T-cell (primary cell): ENCODE measurements at regions not wholly inside any gene's neighbourhood (a gene's known extent, or its start where the extent isn't known, plus 50 kb on each side); places are given as distances from the start of the nearest gene placed in this dataset.

ENCODE experiments used
- ATAC-seq, 4 experiments: fragments of 200-7000 bp in 3 of 4; fragments of 150-1000 bp in 1 of 4; cut with Tn5 transposase; replicated peaks in 1 of 4; 1 replicate in 3 of 4; 2 replicates in 1 of 4; pipeline ENCODE4 v1.10.0; 2021; ENCODE audit warnings: moderate library complexity in 3 of 4, mild to moderate bottlenecking in 2 of 4, moderate number of reproducible peaks in 1 of 4
- CTCF ChIA-PET, 2 donors: fragments of 300-600 bp; sonication (Branson Sonifier 250); formaldehyde crosslinking; loops; one replicate each; lab custom pipeline; 2022; ENCODE audit warnings: antibody characterized with exemption in 2 of 2; lab: Charles Lee
- POLR2A ChIA-PET, 2 donors: fragments of 300-600 bp; sonication (Branson Sonifier 250); formaldehyde crosslinking; loops; one replicate each; lab custom pipeline; 2022; ENCODE audit warnings: antibody characterized with exemption in 2 of 2; lab: Charles Lee
- DNase-seq, 35 experiments: peaks; one replicate each; pipeline versions ENCODE4 v3.0.0 to v3.0.0-alpha.2; 2013 to 2023
- H3K27ac ChIP-seq: one replicate; pipeline ENCODE4 v1.5.1; 2013; ENCODE audit warnings: low read length
- H3K27me3 ChIP-seq, 2 experiments: replicated peaks in 1 of 2; 1 replicate in 1 of 2; 2 replicates in 1 of 2; pipeline versions ENCODE4 v1.6.1 to v1.7.0; 2013; ENCODE audit warnings: low read length in 1 of 2, mixed read lengths in 1 of 2; ENCODE audit not compliant: control insufficient read depth in 2 of 2, insufficient read depth in 2 of 2; ENCODE audit errors: extremely low read depth in 1 of 2
- H3K36me3 ChIP-seq, 2 donors: 1 replicate in 1 of 2; 2 replicates in 1 of 2; pipeline versions ENCODE4 v1.6.1 to v1.7.0; 2013; ENCODE audit warnings: low read length in 1 of 2; ENCODE audit not compliant: control insufficient read depth in 2 of 2, insufficient read depth in 1 of 2; ENCODE audit errors: extremely low read depth in 1 of 2
- H3K4me1 ChIP-seq, 2 experiments: 1 replicate in 1 of 2; 2 replicates in 1 of 2; pipeline versions ENCODE4 v1.6.1 to v1.7.0; 2013; ENCODE audit warnings: low read length in 2 of 2, mixed read lengths in 1 of 2; ENCODE audit not compliant: insufficient read depth in 2 of 2, control insufficient read depth in 1 of 2; ENCODE audit errors: extremely low read depth in 1 of 2
- H3K4me3 ChIP-seq, 2 donors: 1 replicate in 1 of 2; 2 replicates in 1 of 2; pipeline versions ENCODE4 v1.5.1 to v1.7.0; 2013; ENCODE audit warnings: mild to moderate bottlenecking in 2 of 2, low read length in 1 of 2, moderate library complexity in 1 of 2; ENCODE audit not compliant: control insufficient read depth in 1 of 2; ENCODE audit errors: extremely low read depth in 1 of 2
- H3K9me3 ChIP-seq: 2 replicates; pipeline ENCODE4 v1.7.0; 2013
- H3K27ac Mint-ChIP-seq, 2 donors: one replicate each; pipeline ENCODE4 v1.8.0; 2020 to 2021; ENCODE audit warnings: mild to moderate bottlenecking in 2 of 2, mixed read lengths in 2 of 2
- H3K27me3 Mint-ChIP-seq, 2 donors: one replicate each; pipeline ENCODE4 v1.8.0; 2021 to 2022; ENCODE audit warnings: mixed read lengths in 2 of 2
- H3K36me3 Mint-ChIP-seq: one replicate; pipeline ENCODE4 v1.8.0; 2021; ENCODE audit warnings: mixed read lengths
- H3K4me1 Mint-ChIP-seq, 3 donors: one replicate each; pipeline ENCODE4 v1.8.0; 2020 to 2022; ENCODE audit warnings: mixed read lengths in 3 of 3, mild to moderate bottlenecking in 1 of 3
- H3K4me3 Mint-ChIP-seq, 3 donors: one replicate each; pipeline ENCODE4 v1.8.0; 2020 to 2022; ENCODE audit warnings: mild to moderate bottlenecking in 3 of 3, mixed read lengths in 3 of 3, moderate library complexity in 3 of 3
- H3K9me3 Mint-ChIP-seq, 3 donors: one replicate each; pipeline ENCODE4 v1.8.0; 2020 to 2022; ENCODE audit warnings: mixed read lengths in 3 of 3
- WGBS: methylation state at CpG from one replicate; pipeline ENCODE4 v1.1.5; 2013; ENCODE audit warnings: missing lambda C conversion rate; ENCODE audit not compliant: insufficient coverage; 5-methylcytosine and 5-hydroxymethylcytosine counted together

GRCh38 chr5:81904861-81905260 is 67.0 kb upstream of the ATG10 start:
- Histone ChIP-seq H3K36me3 (peaks cover 0 to 2% of the 10 kb centered on the region in 2 donors), H3K4me3 (no peak overlapping the region), H3K27ac (no peak overlapping the region), H3K9me3 (no peaks in the 10 kb centered on the region), H3K27me3 (peaks cover 0 to 3% of the 10 kb centered on the region in 2 experiments), H3K4me1 (no peaks in the 10 kb centered on the region)
- Mint-ChIP-seq H3K9me3 (peaks cover 4 to 16% (median 9%) of the 10 kb centered on the region in 3 donors), H3K4me1 (no peaks in the 10 kb centered on the region), H3K27me3 (no peaks in the 10 kb centered on the region), H3K4me3 (no peak overlapping the region), H3K27ac (no peak overlapping the region), H3K36me3 (peaks cover 3% of the 10 kb centered on the region)
- ATAC-seq (no peak), DNase-seq (no peak)
- CTCF ChIA-PET = no interaction called here
- POLR2A ChIA-PET = interaction anchor here in 1 of 2 donors (0.6 kb wide), 1 partner anchor 177 kb away, joined by 3 read pairs; no protein-coding TSS in a partner anchor
- WGBS = no CpG with 5 or more reads among the region's 2 CpGs

DNA sequence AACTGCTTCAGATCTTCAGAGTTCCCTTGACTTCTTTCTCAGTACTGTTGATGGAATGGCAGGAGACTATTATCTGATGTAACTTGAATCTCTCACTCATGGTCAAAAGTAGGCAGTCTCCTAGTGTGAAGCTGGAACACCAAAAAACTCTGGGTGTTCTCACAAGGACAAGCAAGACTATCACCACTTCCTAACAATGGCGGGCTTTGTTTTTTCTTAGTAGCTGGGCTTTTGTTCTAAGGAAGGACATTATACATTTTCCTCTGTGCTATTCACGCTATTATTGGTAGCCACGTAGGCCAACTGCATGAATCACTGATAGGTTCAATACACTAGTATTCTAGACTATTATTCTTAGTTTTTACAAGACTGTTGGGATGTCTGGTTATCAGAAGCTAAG is 67.7 kb upstream of the ATG10 start:
- POLR2A ChIA-PET = interaction anchor here in 1 of 2 donors (0.6 kb wide), 1 partner anchor 176 kb away, joined by 3 read pairs; no protein-coding TSS in a partner anchor
- Histone ChIP-seq H3K4me1 (no peaks in the 10 kb centered on the region), H3K9me3 (no peaks in the 10 kb centered on the region), H3K4me3 (no peak overlapping the region), H3K27me3 (peaks cover 0 to 3% of the 10 kb centered on the region in 2 experiments), H3K27ac (no peak overlapping the region), H3K36me3 (peaks cover 0 to 2% of the 10 kb centered on the region in 2 donors)
- H3K36me3 Mint-ChIP-seq = peaks cover 3% of the 10 kb centered on the region
- no peak overlapping the region for H3K27ac Mint-ChIP-seq
- ATAC-seq (no peak), DNase-seq (no peak)
- H3K9me3 Mint-ChIP-seq = peaks cover 4 to 21% (median 14%) of the 10 kb centered on the region in 3 donors
- no CpG with 5 or more reads among the region's 3 CpGs for WGBS
- no peaks in the 10 kb centered on the region for H3K4me1 Mint-ChIP-seq
- H3K27me3 Mint-ChIP-seq = no peaks in the 10 kb centered on the region
- CTCF ChIA-PET = no interaction called here
- no peak overlapping the region for H3K4me3 Mint-ChIP-seq

- H3K4me1 Mint-ChIP-seq = no peaks in the 10 kb centered on the region
- no peak overlapping the region for H3K27ac Mint-ChIP-seq
- no peak for DNase-seq
- H3K4me3 Mint-ChIP-seq = no peak overlapping the region
- H3K27me3 ChIP-seq = peaks cover 0 to 3% of the 10 kb centered on the region in 2 experiments
- no peaks in the 10 kb centered on the region for H3K4me1 ChIP-seq
- POLR2A ChIA-PET = no interaction called here
- CTCF ChIA-PET = no interaction called here
- no peaks in the 10 kb centered on the region for H3K27me3 Mint-ChIP-seq
- no peak overlapping the region for H3K27ac ChIP-seq
- H3K9me3 Mint-ChIP-seq = peaks cover 4 to 21% (median 14%) of the 10 kb centered on the region in 3 donors
- peaks cover 0 to 2% of the 10 kb centered on the region in 2 donors for H3K36me3 ChIP-seq
- no peak for ATAC-seq
- H3K9me3 ChIP-seq = no peaks in the 10 kb centered on the region
- H3K36me3 Mint-ChIP-seq = peaks cover 3% of the 10 kb centered on the region
- no peak overlapping the region for H3K4me3 ChIP-seq
- 93% methylated on average over 9 of the region's 10 CpGs for WGBS
Measured at GRCh38 chr5:81901586-81901985, 70.2 kb upstream of the ATG10 start.

GRCh38 chr5:81899123-81899522 is 72.7 kb upstream of the ATG10 start:
- ATAC-seq = no peak
- Histone ChIP-seq H3K9me3 (no peaks in the 10 kb centered on the region), H3K27ac (no peak overlapping the region), H3K4me1 (no peaks in the 10 kb centered on the region), H3K4me3 (no peak overlapping the region), H3K27me3 (peaks cover 0 to 3% of the 10 kb centered on the region in 2 experiments), H3K36me3 (peaks cover 0 to 2% of the 10 kb centered on the region in 2 donors)
- Mint-ChIP-seq H3K27ac (no peak overlapping the region), H3K36me3 (peaks cover 3% of the 10 kb centered on the region), H3K4me1 (no peaks in the 10 kb centered on the region), H3K9me3 (peaks cover 4 to 21% (median 14%) of the 10 kb centered on the region in 3 donors), H3K4me3 (no peak overlapping the region), H3K27me3 (no peaks in the 10 kb centered on the region)
- no peak for DNase-seq
- no CpG with 5 or more reads among the region's 2 CpGs for WGBS
- POLR2A ChIA-PET = no interaction called here
- CTCF ChIA-PET = no interaction called here

GRCh38 chr5:81898403-81898802 is 73.4 kb upstream of the ATG10 start:
- POLR2A ChIA-PET = no interaction called here
- WGBS = no CpG with 5 or more reads among the region's 2 CpGs
- no peak overlapping the region for H3K27ac Mint-ChIP-seq
- H3K27me3 Mint-ChIP-seq = no peaks in the 10 kb centered on the region
- H3K9me3 ChIP-seq = no peaks in the 10 kb centered on the region
- H3K4me3 Mint-ChIP-seq = no peak overlapping the region
- ATAC-seq (no peak), DNase-seq (no peak)
- no peak overlapping the region for H3K4me3 ChIP-seq
- no peak overlapping the region for H3K27ac ChIP-seq
- CTCF ChIA-PET = no interaction called here
- H3K36me3 ChIP-seq = peaks cover 0 to 2% of the 10 kb centered on the region in 2 donors
- no peaks in the 10 kb centered on the region for H3K4me1 Mint-ChIP-seq
- peaks cover 4 to 21% (median 14%) of the 10 kb centered on the region in 3 donors for H3K9me3 Mint-ChIP-seq
- peaks cover 0 to 3% of the 10 kb centered on the region in 2 experiments for H3K27me3 ChIP-seq
- no peaks in the 10 kb centered on the region for H3K4me1 ChIP-seq
- peaks cover 3% of the 10 kb centered on the region for H3K36me3 Mint-ChIP-seq

- Mint-ChIP-seq H3K4me1 (no peaks in the 10 kb centered on the region), H3K27me3 (no peaks in the 10 kb centered on the region), H3K4me3 (no peak overlapping the region), H3K9me3 (peaks cover 3 to 20% (median 14%) of the 10 kb centered on the region in 3 donors), H3K36me3 (peaks cover 3% of the 10 kb centered on the region), H3K27ac (no peak overlapping the region)
- Histone ChIP-seq H3K27me3 (peaks cover 0 to 3% of the 10 kb centered on the region in 2 experiments), H3K4me3 (no peak overlapping the region), H3K36me3 (peaks cover 0 to 2% of the 10 kb centered on the region in 2 donors), H3K4me1 (no peaks in the 10 kb centered on the region), H3K9me3 (no peaks in the 10 kb centered on the region), H3K27ac (no peak overlapping the region)
- ChIA-PET CTCF (interaction anchor here (0.6 kb wide), 2 partner anchors 12 to 90 kb away, joined by 3 read pairs; no protein-coding TSS in a partner anchor), POLR2A (no interaction called here)
- ATAC-seq (no peak), DNase-seq (no peak)
- WGBS = no CpG with 5 or more reads among the region's 1 CpG
Measured at GRCh38 chr5:81896764-81897163, 75.1 kb upstream of the ATG10 start.

DNA sequence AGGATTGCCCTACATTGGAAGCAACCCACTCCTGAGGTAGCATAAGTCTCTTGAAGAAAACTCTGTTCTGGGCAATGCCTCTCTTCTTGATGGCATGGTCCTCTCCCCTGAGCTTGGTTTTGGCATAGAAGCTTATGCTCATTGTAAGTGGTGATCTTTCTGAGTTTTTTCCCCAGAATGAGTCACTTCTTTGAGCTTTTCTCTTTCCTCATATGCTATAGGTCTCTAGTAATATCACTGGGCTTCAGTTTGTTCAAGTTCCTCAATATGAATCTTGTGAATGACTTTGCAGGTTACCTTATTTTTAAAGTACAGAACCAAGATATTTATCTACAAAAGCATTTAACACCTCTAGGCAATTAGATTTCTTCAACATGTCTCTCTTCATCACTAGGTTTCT is 76.5 kb upstream of the ATG10 start:
- no peak overlapping the region for H3K4me3 ChIP-seq
- Mint-ChIP-seq H3K4me3 (no peak overlapping the region), H3K36me3 (no peaks in the 10 kb centered on the region), H3K9me3 (peaks cover 0 to 12% (median 7%) of the 10 kb centered on the region in 3 donors), H3K4me1 (no peaks in the 10 kb centered on the region), H3K27ac (no peak overlapping the region), H3K27me3 (no peaks in the 10 kb centered on the region)
- no peaks in the 10 kb centered on the region for H3K9me3 ChIP-seq
- no peaks in the 10 kb centered on the region for H3K4me1 ChIP-seq
- no peaks in the 10 kb centered on the region for H3K36me3 ChIP-seq
- H3K27me3 ChIP-seq = no peaks in the 10 kb centered on the region
- ChIA-PET POLR2A (no interaction called here), CTCF (no interaction called here)
- no peak overlapping the region for H3K27ac ChIP-seq
- ATAC-seq = no peak
- no peak for DNase-seq
